GM18502 (cell line): ENCODE measurements at regions not wholly inside any gene's neighbourhood (a gene's known extent, or its start where the extent isn't known, plus 50 kb on each side); places are given as distances from the start of the nearest gene placed in this dataset.
"Not testable (repeated sequence)": the region's sequence is repeated elsewhere in the genome, so short reads cannot be mapped to it uniquely, and the experiment has no call there.

ENCODE experiments used
- ATAC-seq: cut with Tn5 transposase; IDR thresholded peaks from one replicate; pipeline ENCODE4 v1.9.1; 2021; ENCODE audit warnings: mild to moderate bottlenecking; ENCODE audit not compliant: unreplicated experiment, poor library complexity

DNA sequence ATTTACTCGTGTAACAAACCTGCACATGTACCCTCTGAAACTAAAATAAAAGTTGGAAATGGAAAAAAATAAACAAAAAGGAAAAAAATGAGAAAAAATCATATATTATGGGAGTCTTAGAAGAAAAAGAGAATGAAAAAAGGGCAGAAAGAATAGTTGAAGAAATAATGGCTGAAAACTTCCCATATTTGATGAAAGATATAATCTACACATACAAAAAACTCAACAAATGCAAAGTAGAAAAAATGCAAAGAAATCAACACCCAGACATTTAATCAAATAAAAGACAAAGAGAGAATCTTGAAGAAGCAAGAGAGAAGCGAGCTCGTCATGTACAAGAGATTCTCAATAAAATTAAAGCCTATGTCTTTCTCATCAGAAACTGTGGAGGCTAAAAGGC lies 73.8 kb downstream of the SLC25A46 start:
- ATAC-seq, result no peak

DNA sequence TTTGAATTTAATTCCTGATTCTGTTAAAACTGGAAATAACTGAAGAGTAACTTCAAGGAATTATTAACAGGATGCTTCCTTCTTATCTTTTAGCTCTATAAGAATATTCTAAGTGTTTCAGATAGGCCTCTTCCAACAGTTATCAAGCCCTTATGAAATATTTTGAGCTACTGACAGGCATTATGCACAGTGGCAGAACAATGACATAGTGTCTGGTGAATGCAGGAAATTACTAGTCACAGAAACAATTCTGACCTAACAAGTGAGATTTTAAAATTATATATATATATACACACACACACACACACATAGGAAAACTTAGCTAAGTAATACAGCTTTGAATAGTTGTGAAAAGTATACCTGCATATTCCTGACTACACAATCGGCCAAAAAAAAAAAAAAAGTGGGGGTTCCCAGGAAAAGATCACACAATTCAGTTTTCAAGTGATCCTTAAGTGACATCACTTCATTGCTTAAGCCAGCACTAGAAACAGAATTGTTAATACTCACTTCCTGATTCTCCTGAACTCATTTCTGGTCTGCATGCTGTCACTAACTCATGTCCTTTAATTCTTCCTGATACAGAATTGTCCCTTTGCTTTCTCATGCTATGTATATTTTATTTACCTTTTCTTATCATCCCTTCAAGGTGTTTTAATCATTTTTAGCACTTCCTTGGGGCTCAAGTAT lies 77.3 kb downstream of the SLC25A46 start:
- ATAC-seq, result no peak

DNA sequence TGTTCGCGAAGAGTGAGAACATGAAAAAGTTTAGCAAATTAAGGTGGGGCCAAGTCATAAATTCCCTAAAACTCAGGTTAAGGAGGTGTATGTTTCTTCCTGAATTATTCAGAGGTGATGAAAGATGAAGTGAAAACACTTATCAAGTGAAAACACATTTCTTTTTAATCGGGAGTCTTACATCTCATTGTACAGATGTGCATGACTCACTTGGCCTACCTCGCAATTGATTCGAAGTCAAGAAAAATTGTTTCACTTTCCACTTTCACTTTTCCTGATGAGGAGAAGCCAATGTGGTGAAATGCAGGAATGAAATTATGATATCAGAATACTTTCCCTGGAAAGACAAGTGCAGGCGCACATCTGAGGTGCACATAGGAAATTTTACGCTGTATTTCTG lies 78.7 kb downstream of the SLC25A46 start:
- no peak for ATAC-seq

DNA sequence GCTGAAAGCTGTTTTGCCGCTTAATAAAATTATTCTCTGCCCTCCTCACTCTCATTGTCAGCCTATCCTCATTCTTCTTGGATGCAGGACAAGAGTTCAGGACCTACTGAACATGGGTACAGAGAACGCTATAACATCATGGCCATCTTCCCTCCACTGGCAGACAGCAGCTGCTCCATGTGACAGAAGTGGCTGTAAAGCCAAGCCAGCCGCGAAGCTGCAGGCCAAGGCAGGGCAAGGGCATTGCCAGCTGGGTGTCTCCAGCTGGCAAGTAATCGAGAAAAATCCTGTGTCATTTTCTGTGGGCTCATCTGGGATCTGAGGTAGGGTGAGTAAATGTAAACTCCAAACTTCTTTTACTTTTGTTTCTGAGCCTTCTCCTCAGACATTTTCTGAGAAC lies 84.8 kb downstream of the SLC25A46 start:
- no peak for ATAC-seq

DNA sequence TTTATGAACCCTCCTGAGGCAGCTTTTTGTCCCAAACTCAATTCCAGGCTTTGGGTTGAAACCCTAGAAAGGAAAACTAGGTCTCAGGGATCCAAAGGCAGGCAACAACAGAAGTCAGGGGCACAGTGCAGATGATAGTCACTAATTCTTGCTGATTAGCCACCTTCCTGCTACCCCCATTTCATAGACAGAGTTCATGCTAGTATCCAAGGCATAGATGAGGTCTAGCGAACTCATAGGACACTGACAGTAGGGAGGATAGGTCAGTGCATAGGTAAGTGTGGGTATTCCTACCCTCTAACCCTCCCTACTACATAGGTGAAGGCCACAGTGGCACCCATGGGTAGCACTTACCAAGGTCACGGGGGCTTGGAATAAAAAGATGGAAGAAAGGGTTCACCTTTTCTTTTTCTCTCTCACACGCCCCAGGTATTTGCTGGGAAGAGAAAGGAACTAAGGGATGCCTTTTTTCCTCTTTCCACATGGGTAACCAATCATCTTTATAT lies 86.2 kb downstream of the SLC25A46 start:
- no peak for ATAC-seq

DNA sequence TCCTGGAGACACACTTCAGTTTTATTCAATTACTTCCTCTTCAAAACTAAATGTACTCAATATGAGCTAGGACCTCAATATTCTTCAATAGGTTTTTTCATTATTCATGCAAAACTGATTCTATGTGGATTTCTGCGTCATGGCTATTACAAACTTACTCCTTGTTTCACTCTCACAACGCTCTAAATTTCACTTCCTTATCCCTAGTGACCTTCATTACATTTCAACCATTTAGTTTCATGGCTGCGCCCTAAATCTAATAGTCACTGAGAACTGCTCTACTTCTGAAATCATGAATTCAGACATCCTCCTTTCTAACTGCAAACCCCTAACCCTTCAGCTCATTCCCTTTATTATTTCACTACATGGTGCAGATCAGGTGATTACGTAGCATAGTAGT lies 93.9 kb downstream of the SLC25A46 start:
- peak; percentile 64 for ATAC-seq

DNA sequence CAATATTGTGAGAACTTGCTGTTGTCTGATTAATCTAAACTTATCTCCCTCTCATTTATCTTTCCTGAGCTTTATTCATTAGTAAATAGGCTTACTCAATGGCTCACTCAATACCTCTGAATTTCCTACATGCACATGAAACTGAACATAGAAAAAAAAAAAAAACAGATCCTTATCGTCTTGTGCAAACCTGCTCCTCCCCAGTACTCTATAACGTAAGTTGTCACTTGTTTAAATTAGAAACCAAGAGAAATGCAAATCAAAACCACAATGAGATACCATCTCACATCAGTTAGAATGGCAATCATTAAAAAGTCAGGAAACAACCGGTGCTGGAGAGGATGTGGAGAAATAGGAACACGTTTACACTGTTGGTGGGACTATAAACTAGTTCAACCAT lies 96.1 kb downstream of the SLC25A46 start:
- peak; percentile 57 for ATAC-seq

DNA sequence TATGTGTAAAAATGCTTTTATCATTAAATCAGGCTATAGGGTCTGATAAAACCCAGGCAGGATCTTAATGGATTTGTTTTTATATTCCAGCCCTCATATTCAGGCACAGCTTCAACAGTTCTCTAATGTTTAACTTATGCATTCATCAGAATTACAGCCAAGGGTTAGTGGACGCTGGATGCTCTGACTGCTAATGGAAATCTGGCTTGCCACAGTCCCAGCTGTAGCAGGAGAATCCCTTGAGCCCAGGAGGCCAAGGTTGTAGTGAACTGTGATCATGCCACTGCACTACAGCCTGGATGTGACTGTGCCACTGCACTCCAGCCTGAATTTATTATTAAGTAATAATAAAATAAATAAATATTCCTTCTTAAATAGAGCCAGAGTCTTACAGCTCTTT lies 98.0 kb downstream of the SLC25A46 start:
- ATAC-seq, result no peak

DNA sequence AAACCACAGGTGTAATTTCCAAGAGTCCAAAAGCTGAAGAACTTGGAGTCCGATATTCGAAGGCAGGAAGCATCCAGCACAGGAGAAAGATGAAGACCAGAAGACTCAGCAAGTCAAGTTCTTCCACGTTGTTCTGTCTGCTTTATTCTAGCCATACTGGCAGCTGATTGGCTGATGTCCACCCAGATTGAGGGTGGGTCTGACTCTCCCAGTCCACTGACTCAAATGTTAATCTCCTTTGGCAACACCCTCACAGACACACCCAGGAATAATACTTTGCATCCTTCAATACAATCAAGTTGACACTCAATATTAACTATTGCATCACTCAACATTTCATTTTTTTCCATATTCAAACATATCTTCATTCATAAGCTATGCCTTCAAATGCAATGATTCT lies 99.5 kb downstream of the SLC25A46 start:
- ATAC-seq, result not testable (repeated sequence)

DNA sequence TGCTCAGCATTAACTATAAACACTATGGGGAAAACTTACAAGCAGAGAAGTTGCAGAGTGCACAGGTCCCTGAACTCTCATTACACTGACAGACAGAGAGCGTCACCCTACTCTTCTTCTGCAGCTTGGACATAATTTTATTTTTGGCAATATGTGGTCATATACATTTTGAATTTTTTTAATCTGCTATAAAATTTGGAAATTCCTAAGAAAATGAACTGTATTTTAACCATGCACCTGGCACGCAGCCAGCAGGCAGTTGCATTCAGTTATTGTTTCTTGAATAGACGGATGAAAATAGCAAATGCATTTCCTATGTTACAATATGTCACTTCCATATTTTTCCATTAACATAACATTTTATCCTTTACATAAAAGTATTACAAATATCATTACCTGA lies 100.2 kb downstream of the SLC25A46 start:
- ATAC-seq, result no peak

DNA sequence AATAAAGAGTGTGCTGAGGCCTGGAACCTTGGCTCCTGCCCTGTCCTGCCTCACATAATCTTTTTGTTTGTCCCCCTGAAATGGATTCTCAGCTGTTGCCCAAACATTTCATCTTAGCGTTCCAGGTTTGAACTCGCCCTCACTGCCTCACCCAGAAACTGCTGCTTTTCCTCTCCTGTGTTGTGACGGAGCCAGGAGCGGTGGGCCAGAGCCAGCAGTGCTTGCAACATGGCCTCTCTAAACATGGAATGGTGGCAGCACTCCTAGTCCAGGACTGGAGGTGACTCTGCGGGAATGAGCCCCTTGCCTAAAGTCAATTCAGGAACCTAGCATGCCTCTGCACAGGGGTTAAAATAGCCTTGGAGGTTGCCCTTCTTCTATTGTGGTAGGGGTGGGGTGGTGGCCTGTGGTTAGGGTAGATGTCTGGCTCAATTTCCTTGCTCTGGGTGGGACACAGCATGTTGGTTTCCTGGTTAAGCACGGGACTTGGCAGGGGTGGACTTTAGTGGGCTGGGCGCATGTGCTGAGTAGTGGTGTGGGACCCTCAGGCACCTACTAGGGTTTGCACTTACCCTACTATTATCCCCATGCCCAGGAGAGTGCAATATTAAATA lies 101.6 kb downstream of the SLC25A46 start:
- no peak for ATAC-seq

DNA sequence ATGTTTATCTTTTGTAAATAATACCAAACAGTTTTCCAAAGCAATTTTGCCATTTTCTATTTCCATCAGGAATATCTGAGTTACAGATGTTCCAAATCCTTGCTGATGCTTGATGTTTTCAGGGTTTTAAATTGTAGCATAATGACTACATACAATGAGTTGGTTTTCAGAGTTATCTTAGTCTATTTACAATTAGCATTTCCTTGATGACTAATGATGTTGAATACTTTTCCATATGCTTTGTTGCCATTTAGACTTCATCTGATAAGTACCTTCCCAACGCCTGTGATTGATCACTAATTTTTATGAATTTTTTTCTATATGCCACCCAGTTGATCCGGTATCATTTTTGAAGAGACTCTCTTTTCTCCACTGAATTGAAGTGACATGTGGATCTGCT lies 102.3 kb downstream of the SLC25A46 start:
- ATAC-seq, result no peak

DNA sequence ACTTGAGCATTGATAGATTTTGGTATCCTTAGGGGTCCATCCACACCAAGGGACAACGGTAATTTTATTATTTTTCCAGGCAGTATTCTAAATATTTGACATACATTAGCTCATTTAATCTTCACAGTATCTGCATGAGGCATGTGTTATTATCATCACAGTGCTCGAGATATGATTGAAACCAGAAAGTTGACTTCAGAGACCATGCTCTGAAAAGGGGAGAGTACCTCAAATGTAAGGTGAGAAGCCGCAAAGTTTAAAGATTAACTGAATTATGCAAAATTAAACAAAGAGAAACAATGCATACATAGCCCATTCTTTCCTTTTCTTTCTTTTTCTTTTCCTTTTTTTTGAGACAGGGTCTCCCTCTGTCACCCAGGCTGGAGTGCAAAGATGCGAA lies 104.1 kb downstream of the SLC25A46 start:
- no peak for ATAC-seq

DNA sequence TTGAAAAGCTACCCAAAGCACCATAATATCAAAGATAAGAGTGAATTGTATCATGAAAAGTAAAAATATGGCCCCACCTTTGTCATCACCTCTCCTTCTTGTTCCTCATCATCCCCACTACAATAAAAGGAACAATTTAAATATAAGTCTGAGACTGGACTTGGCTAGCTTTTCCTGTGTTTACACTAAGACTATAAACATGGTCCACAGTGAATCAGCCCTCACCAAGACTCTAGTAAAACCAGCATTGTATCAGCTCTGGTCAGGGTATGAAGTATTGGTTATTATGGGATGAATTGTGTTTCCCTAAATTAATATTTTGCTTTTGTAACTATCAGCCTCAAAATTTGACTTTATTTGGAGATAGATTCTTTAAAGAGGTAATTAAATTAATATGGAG lies 105.4 kb downstream of the SLC25A46 start:
- ATAC-seq, result no peak

DNA sequence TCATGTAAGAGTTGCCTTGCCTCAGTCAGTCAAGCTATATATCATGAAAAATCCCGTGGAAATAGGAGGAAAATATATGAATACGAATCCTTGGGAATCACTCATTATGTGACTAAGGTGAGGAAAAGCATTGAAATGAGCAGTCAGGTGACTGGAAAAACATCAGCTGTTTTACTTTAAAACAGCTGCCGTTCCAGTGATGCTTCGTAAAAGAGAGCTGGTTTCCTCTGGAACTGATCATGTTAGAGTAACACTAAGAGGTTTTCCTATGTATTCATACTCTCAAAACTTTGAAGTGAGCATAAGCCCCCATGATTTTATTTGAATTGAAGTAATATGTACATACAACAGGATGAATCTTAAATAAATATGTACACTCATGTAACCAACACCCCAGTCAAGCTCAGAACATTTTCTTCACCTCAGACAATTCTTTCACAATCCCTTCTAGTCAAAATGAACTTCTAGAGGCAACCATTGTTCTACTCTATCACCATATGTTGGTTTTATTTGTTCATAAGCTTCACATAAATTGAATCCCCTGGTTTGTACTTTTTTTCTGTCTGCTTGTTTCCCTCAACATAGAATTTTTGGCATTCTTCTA lies 107.7 kb downstream of the SLC25A46 start:
- no peak for ATAC-seq

DNA sequence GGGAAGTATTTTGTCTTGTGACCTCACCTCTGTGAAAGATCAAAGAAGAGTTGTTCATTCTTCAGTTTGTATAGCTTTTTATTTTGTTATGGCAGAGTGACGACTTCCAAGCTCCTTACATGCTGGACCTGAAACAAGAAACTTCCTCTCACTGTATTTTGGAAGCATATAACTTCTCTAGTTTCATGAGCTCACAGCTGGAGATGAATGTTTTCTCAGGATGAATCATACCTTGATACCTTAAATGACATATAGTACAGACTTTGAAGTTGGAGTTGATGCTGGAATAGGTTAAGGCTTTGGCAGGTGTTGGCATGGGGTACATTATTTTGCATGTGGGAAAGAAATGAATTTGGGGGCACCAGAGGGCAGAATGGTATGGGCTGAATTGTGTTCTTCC lies 112.5 kb downstream of the SLC25A46 start:
- ATAC-seq, result no peak

DNA sequence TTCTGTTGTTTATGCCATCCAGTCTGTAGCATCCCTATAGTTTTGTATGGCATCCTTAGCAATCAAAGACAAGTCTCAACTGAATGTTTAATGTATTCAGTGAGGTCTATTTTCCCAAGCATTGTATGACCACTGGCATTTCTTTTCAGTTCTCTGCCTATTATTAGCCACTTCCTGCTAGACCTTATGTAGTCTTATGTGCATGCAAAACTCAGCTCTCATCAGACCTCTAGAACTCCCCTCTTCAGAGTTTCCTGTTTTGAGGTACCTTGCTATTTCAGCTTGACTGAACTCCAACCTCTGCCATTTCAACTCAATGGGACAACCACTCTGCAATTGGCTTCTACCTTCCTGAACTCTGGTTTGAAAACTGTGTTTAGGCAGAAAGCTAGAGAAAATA lies 113.2 kb downstream of the SLC25A46 start:
- ATAC-seq, result peak; percentile 99

DNA sequence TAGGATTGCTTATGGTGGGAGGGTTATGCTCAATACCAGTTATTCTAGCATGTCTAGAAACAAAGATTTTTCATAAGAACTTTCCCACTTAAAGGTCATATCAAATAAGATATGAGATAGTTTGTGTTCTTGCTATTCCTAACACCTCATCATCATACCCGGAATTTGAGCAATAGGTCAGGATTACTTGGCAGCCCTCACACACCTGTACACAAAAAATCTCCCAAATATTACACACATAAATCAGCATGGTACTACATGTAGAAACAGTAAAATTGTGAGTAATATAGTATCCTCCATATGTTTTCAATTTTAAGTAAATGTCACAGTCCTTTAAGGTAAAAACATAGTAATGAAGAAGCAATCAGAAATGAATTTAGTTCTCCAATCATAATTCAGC lies 113.7 kb downstream of the SLC25A46 start:
- ATAC-seq, result no peak

DNA sequence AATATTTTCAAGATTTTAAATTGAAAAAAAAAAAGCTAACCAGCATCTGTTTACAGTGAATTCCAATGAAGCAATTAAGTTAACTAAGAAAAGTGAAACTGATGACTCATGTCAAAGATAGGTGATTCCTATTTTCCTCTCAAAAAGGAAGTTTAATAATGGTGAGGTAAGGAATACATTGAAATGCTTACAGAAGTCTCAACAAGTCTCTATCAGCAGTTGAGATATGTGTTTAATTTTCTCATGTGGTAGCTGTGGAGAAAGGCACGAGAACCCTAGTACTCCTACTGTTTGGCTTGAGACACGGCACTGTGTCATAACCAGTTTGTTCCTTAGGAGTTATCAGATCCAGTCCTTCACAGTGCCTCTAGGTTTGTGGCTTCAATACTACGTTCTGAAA lies 114.5 kb downstream of the SLC25A46 start:
- ATAC-seq, result no peak

DNA sequence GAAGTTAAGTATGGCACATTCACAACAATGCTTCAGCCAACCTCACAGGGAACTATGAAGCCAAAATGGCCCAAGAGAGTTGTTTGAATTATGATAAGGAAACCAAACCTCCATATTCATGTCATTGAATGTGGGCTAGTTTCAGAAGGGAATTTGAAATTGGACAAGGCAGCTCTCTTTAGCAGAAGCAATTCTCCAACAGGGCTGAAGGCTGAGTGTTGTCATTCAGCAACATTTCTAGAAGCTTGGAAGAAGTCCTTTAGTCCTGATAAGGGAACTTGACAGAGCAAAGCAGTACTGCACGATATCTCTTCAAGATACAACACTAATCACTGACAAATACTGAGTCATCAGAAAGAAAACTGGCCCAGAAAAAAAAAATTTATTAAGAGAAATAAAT lies 115.4 kb downstream of the SLC25A46 start:
- no peak for ATAC-seq

DNA sequence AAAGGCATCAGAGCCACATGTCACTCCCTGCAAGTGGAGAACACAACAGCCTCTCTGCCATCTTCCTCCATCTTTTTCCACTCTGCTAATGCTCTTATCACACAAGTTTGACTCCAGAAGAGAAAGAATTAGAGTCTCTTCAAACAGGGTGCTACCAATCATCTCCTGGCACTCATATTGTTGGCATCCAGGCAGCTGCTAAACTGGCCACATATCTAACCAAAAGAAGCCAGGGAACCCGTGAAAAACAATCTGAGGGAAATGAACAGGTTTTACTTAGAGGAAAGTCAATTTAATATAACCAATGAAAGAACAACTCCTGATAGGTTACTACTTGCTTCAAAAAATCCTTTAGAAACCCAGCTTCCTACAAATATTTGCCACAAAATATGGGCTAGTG lies 117.2 kb downstream of the SLC25A46 start:
- no peak for ATAC-seq
